NOMO-1 (cell line): ENCODE measurements at regions not wholly inside any gene's neighbourhood (a gene's known extent, or its start where the extent isn't known, plus 50 kb on each side); places are given as distances from the start of the nearest gene placed in this dataset.

ENCODE experiments used
- DNase-seq, 2 experiments: peaks; one replicate each; lab custom pipeline; 2025; ENCODE audit not compliant: unreplicated experiment in 2 of 2; lab: John Stamatoyannopoulos, UW

DNA sequence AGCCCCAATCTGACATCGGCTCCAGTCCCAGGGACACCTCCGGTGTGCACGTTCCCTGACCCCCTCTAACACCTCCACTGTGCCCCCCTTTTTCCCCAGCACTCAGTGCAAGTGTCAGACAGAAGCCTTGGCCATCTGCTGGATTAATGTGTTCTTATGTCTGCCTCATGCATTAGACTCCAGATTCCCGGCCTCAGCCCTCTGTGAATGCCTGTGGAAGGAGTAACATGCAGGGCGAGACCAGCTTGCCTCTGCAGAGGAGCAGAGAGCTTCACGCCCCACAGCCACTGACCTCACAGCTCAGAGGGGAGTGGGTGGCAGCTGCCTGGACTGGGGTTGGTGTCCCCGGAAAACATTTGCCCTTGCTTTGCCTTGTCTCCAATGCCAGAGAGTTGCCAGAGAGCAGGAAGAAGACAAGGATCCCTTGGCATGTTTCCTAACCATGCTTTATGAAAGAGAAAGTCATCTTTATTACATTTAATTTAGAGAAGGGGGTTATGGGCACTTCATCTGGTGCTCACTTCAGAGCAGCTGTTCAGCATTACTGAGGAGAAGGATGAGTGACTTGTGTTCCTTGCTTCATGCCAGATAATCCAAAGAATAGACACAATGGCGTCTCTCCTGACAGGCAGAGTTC is 91.6 kb upstream of the CXCL12 start:
- DNase-seq: no peak

DNA sequence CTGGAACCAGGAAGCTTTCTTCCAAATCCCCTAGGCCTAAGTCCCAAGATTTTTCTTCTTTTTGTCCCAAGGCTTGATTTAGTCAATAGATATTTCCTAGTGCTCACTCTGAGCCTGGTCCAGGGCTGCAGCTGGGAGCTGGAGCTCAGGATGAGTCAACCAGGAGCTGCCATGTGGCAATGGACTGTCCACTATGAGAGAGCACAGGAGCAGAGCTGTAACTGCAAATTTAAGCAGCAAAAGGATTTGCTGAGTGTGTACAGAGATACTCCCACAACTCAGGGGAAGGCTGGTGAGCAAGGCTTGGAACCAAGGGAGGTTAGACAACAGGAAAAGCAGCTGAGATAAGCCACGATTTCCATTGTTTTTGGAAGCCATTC is 92.1 kb upstream of the CXCL12 start:
- DNase-seq: no peak

DNA sequence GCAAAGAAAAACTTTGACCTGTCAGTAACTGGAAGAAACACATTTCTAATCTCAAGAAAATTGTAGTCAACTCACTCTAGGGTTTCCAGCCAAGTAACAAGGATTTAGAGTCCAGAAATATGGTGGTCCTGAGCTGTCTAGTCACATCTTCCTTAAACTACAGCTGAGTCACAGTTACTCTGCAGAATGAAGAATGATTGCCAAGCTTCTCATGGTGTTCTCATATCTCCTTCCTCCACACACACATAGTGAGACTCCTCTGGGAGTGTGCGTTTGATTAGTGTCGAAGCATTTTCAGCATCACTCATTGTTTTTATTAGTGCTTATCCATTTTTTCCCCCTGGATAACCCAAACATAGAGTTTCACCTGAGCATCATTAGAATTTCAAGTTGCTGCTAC is 93.1 kb upstream of the CXCL12 start:
- DNase-seq: no peak

DNA sequence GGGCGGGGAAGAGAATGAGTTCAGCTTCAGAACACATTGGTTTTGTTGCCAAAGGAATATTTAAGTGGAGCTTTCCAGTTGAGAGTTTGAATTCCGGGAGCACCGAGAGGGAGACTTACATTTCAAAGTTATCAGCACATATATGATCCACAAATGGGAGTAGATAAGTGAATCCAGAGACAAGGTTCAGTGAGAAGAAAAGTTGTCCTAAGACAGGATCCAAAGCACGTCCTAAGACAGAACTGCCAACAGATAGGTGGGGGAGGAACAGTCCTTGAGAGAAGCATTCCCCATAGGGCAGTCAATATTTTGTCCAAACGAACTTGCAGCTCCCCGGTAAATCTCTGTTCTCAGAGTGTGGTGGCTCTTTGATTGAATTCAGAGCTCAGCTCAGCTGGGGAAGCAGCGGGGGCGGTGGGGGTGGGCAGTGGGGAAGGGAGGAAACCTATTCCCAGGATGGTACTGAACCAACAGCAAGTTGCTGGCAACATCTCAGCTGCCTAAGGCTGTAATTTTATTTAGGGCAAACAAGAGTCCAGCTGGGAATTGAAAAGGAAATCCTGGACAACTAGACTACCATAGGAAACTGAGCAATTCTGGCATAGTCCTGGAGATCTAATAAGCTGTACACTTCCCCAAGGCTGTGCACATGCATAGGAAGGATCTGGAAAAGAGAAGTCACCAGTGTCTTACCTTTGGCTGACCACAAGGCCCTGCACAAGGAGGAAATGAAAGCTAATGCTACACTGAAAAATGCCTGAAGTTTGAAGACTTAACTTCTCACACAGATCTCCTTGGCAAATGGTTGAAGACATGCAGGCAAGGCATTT is 94.2 kb upstream of the CXCL12 start:
- peak; percentile 41 to 66 for DNase-seq

DNA sequence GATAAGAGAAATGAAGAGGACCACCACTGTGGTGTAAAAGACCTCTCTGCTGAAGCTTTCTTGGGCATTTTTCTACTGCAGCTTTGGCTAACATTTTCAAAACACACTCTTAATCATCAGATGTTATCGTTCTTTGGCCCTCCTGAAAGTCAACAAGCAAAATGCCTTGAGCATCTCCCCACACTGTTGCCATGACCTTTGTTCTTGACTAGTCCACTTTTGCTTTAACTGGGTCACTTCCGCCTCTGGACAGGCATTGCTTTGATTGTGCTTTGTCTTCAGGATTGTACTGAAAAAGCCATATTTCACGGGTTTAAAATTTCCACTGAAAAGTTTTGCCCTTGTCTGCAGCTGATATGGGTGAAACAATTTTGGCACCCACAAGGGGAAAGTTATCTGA is 107.8 kb upstream of the CXCL12 start:
- DNase-seq: no peak

DNA sequence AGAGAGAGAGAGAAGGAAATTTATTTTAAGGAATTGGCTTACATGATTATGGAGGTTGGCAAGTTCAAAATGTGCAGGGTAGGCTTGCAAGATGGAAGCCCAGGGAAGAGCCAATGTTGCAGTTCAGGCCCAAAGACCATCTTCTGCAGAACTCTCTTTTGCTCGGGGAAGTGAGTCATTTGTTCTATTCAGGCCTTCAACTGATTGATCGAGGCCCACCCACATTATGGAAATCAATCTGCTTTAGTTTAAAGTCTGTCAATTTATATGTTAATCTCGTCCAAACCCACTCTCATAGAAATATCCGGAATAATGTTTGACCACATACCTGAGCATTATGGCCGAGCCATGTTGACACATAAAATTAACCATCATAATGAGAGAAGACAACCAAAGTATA is 113.3 kb upstream of the CXCL12 start:
- no peak for DNase-seq

DNA sequence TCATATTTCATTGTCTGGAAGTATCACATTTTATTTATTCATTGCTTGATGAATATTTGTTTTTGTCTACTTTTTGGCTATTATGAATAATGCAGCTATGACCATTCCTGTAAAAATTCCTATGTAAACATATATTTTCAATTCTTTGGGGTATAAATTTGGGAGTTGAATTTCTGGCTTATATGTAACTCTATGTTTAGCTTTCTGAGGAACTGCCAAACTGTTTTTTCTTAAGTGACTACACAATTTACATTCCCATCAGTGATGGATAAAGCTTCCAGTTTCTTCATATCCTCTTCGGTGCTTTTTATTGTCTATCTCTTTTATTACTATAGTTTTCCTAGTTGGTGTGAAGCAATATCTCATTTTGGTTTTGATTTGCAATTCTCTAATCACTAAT is 115.6 kb upstream of the CXCL12 start:
- DNase-seq: no peak

DNA sequence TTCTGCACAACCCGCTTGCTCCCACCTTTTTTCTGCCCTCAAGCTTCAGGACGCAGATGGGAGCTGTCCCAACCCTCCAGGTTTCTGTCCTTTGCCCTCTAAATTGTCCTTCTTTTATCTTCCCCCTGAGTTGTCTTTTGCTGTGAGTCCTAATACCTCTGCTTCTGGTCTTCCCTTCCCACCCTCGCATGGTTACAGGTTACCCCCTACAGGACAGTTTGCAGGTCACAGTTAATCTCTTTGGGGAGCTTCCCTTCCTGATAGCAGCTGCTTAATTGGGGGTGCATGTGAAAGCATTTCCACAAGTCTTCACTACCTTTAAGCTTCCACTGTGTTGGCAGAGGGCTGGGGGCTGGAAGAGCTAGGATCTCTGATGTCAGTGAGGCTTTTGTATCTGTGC is 121.5 kb upstream of the CXCL12 start:
- no peak for DNase-seq

DNA sequence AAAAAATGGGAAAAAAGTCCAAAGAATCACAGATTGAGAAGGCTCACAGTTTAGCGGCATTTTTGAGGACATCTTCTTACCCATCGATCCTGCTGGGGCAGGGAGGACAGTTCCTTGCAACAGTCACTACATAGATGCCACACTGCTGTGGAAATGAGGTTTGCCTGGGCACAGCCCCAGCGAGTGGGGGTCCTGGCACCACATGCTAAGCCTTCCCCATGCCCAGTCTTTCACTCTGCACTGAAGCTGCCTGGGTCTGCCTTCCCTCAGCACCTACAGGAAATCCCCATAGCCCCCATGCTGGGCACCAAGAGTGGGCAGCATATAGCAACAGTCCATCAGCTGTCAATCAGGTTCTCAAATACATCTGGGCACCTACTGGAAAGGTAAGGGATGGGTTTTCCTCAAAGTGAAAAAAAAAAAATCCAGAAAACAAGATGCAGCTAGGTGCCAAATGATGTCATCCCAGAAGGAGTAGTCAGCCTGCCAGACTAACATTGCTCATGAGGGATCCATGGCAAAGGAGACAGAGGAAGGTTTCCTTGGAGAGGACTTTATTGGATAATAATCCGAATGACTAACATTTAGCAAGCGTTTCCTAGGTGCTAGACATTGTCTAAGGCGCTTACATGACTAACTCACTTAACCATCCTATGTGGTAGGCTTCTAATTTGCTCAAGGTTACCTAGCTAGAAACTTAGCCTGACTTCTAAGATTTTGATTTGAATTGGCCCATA is 125.7 kb upstream of the CXCL12 start:
- no peak for DNase-seq

DNA sequence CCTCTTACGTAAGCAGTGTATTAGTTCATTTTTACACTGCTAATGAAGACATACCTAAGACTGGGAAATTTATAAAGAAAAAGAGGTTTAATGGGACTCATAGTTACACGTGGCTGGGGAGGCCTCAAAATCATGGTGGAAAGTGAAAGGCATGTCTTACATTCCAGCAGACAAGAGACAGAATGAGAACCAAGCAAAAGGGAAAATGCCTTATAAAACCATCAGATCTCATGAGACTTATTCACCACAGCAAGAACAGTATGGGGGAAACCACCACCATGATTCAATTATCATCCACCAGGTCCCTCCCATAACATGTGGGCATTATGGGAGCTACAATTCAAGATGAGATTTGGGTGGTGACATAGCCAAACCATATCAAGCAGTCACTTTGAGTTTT is 126.3 kb upstream of the CXCL12 start:
- no peak for DNase-seq

DNA sequence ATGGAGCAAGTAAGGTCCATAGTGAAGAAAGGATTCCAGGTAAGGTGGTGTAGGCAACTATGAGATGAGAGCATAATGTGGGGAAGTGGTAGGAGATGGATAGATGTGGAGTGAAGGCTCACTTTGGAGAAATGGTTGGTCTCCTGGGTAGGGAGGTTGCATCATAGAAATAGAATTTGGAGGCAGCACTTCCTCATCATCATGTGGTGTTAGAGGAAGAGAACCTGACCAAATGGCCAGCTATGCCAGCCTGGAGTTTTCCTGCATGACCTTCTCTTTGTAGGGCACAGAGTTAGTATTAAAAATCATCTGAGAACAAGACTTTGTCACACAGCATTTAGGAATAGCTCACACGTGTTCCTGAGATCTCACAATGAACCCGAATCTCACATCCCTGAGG is 126.7 kb upstream of the CXCL12 start:
- no peak for DNase-seq

DNA sequence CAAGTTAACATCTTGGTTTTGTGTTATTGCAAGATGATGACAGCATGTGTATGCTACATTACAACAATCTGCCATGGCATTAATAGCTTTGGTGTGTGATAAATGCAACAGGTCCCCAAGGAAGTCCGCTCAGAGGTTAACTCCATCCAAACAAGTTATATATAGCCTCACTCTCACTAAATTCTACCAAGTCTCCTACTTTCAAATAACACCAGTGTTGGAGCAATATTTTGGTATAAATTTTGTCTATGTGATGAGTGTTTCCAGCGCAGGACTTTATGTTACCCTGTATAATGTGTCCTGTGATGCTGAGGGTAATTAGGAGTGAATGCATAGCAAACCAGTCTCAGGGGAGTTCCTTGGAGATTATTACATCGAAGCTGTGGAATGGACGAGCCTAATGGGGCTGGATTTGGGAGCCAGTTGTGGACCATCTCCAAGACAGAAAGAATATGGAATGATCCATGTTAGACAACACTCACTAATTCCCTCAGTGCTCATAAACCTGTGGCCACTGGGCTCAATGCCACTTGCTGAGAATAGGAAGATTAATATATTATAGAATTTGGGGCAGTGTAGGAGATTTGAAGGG is 127.6 kb upstream of the CXCL12 start:
- DNase-seq: no peak

DNA sequence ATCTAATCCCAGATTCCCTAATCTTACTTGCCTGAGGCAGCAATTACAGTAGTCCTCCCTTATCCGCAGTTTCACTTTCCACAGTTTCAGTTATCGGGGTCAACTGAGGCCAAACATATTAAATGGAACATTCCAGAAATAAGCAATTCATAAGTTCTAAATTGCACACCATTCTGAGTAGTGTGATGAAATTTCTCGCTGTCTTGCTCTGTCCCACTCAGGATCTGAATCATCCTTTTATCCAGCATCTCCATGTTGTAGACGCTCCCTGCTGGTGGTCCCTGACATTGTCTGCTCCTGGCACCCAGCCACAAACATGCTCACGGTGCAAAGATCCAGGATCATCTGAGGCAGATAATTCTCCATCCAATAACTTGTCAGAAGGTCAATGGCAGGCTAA is 128.7 kb upstream of the CXCL12 start:
- DNase-seq: no peak

DNA sequence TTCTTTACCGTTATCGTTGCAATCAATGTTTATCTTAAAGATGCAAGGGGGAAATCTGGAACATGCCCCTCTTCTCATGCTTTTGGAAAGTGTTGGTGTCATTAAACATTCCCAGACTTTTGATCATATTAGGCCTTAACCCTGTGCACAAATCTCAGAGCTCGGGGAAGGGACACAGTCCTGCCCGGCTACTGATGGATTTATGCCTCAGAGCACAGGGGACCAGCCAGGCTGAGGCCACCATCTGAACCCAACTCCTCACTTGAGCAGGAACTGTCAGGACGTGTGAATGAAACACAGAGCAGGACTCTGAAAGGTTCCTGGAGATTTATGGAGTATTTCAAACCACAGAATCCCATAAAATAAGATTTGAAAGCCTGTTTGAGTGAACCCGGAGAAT is 132.0 kb upstream of the CXCL12 start:
- DNase-seq: no peak

DNA sequence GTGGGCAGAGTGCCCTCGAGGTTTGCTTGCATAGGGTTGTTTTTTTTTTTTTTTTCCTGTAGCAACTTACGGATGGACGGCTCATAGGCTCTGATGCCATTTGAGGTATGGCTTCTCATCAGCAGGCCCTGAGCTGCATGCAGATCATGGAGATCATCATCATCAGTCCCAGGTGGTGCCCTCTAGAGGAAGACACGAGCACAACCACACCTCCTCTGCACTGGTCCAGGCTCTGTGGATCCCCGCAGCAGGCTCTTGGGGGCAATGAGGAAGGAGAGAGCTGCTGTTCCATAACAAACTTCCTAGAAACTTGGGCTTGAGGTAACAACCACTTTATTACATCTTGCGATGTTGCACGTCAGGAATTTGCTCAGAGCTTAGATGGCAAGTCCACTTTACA is 132.7 kb upstream of the CXCL12 start:
- DNase-seq: no peak

DNA sequence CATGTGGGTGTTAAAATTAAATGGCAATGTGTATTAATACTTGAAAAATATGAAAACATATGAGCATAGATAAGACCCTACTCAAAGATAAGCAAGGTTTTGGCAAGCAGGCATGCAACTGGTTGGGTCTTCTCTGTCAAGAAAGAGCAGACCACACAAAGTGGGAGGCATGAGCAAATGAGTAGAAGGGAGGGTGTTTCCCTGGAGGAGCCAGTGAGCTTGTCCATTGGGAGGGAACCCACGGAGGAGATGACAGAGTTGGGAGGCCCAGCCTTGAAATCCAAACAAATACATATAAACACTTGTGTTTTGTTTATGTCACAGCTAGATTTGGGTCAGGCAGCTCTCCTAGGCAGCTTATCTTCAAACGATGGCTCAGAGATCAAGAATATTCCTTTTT is 134.5 kb upstream of the CXCL12 start:
- no peak for DNase-seq

DNA sequence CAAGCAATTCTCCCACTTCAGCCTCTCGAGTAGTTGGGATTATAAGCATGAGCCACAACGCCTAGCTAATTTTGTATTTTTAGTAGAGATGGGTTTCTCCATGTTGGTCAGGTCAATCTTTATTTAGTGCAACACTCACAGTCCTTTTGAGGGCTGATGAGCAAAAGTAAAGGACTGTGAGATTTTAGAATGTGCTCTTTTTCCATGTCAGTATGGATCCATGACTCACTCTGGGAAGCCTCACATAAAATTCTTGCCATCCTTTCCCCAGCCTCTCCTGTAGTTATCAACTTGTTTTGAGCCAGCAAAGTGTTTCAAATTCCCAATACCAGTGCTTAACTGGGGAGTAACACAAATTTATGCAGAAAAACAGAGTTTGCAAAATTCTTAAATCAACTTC is 135.8 kb upstream of the CXCL12 start:
- no peak for DNase-seq

DNA sequence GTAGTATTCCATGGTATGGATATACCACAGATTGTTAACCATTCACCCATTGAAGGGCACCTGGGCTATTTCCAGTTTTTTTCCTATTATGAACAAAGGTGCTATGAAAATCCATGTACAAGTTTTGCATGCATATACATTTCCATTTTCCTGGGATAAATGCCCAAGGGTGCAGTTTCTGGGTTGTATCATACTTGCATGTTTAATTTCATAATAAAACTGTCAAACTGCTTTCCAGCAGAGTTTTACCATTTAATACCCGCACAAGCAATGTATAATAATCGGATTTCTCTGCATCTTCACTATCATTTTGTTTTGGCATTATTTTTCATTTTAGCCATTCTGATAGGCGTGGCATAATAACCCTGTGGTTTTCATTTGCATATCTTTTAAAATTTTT is 154.3 kb upstream of the CXCL12 start:
- DNase-seq: no peak

DNA sequence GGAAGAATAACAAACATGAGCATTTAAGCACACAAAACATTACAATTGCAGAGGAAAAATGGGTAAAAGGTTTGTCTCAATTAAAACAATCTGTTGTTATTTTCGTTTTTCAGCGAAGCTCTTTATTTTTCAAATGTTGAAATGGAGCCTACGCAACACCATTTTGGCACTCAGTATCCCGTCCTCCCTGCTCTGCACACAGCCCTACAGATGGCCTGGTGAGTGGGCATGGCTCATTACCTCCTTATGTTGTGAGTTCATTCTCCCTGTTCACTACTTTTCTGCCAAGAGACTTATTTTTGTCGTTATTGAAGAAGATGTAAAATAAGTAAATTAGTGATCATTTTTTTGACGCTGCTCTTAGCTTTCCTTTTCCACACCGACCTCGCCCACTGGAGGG is 167.8 kb upstream of the CXCL12 start:
- no peak for DNase-seq

DNA sequence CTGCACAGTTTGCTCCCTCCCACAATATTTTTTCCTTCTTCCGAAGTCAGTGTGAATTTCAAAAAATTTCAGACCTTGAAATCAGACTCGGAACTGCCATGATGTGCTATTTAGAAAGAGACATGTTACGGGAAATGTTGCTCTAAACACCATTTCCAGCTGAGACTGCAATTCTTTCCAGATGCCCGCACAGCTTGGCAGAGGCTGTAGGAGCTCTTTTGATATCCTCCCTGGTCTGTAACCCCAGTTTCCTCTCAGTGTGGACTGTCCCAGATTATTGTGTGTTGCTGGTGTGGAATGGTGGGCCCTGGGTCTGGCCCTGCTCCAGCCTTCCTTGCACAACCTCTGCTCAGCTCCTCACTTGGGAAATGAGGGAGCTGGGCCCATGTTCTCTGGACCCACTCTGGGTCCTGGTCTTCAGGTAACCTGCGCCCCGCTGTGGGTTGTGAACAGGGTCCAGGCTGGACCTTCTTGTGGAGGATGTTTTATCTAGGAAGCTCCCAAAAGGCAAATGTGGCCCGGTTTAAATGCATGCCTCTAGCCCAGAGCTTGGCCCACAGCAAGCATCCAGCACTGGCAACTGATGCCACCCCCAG is 172.8 kb upstream of the CXCL12 start:
- DNase-seq: no peak

DNA sequence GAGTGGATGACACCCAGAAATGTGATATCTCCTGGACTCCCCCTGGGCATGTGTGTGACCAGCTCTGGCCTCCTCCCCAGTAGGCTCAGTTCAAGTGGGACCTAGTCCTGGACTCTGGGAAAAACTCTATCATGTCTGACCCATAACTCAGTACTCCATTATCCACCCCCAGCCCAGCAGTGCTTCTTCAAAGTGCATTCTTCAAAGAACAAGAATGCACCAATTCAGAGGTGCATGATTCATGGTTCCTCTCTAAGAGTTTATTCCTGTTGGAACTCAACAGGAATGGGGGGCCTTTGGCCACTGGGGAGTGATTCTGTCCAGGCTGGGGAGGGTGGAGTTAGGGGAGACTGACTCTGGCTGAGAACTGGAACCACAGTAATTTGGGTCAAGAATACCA is 173.6 kb upstream of the CXCL12 start:
- DNase-seq: no peak
